ENCODE measurements at regions not wholly inside any gene's neighbourhood (a gene's known extent, or its start where the extent isn't known, plus 50 kb on each side); places are given as distances from the start of the nearest gene placed in this dataset.
A peak's percentile ranks its signal among the peaks of the same experiment; 100 is the strongest.

DNA sequence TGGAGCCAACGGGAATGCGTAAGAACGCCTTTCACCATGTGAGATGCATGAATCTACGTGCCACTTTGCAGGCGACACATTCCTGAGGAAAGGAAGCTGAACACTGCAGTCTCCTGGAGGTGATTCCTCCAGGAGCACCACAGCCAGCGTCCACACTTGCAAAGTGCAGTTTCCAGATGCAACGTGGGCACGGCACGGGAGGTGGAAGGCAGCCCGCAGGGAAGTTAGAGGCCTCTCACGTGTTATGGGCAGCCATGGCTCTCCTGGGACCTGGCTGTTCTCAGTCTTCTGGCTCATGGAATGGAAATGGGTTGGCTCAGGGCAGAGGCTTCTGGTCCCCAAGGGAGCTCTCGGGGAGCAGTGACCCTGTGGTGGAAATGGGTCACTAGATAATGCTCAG is 381.0 kb upstream of the IRX4 start:
- DNase-seq (ENCODE audit: low spot score) = peak; percentile 54
- no peak overlapping the region for H3K4me3 ChIP-seq
- no peak overlapping the region for H3K27ac ChIP-seq
- TF ChIP-seq, protein P1, sequence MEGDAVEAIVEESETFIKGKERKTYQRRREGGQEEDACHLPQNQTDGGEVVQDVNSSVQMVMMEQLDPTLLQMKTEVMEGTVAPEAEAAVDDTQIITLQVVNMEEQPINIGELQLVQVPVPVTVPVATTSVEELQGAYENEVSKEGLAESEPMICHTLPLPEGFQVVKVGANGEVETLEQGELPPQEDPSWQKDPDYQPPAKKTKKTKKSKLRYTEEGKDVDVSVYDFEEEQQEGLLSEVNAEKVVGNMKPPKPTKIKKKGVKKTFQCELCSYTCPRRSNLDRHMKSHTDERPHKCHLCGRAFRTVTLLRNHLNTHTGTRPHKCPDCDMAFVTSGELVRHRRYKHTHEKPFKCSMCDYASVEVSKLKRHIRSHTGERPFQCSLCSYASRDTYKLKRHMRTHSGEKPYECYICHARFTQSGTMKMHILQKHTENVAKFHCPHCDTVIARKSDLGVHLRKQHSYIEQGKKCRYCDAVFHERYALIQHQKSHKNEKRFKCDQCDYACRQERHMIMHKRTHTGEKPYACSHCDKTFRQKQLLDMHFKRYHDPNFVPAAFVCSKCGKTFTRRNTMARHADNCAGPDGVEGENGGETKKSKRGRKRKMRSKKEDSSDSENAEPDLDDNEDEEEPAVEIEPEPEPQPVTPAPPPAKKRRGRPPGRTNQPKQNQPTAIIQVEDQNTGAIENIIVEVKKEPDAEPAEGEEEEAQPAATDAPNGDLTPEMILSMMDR (IDR thresholded peaks at IDR 0.05) = no peak

DNA sequence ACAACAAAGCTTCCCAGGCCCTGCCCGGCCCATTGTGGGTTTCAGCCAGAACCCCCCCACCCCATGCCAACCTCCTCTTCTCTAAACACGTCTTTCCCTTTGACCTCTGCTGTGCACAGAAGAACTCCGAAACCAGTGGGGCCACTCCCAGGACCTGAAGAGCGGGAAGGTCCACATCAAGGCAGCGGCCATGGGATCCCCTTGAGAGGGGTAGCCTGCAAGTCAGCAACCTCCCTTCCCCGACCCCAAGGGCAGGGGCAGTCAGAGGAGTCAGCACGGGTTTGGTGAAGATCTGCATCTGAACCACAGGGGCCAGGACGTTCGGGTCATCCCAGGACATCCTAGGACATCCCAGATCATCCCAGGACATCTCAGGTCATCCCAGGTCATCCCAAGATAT is 379.9 kb upstream of the IRX4 start:
- Histone ChIP-seq H3K27ac (no peak overlapping the region), H3K4me3 (no peak overlapping the region)
- peak; percentile 46 for DNase-seq (ENCODE audit: low spot score)
- TF ChIP-seq, protein P1 (IDR thresholded peaks at IDR 0.05) = no peak

DNA sequence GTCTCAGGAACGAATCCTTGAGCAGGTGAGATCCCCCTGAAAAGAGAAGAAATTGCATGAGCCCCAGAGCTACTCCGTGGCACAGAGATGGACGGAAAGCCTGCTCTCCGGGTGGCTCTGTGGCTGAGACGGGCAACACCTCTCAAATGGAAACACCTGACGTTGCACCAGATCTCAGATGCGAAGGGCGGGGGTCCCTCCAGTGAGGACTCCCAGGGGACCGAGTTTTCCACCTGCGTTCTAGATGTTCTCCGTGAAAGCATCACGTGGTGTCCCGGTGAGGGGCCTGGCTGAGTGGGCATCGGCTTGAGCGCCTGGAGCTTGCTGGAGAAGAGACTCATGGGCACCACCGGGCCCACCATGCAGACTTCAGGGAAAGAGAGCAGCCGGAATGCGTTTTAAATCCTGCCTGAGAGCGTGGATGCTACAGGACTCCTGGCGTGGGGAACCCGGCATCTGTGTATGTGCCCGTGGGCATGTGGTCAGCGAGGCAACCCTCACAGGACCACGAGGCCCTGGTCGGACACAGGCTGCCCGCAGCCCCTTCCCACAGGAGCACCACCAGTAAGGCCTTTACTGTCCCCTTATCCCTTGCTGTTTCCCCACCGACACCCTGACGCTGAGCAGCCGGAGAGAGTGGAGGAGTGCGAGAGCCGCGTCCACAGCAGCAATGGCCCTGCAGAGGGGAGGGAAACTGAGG is 378.4 kb upstream of the IRX4 start:
- H3K4me3 ChIP-seq = no peak overlapping the region
- H3K27ac ChIP-seq = no peak overlapping the region
- TF ChIP-seq, protein P1 (IDR thresholded peaks at IDR 0.05) = no peak
- peak; percentile 24 for DNase-seq (ENCODE audit: low spot score)

DNA sequence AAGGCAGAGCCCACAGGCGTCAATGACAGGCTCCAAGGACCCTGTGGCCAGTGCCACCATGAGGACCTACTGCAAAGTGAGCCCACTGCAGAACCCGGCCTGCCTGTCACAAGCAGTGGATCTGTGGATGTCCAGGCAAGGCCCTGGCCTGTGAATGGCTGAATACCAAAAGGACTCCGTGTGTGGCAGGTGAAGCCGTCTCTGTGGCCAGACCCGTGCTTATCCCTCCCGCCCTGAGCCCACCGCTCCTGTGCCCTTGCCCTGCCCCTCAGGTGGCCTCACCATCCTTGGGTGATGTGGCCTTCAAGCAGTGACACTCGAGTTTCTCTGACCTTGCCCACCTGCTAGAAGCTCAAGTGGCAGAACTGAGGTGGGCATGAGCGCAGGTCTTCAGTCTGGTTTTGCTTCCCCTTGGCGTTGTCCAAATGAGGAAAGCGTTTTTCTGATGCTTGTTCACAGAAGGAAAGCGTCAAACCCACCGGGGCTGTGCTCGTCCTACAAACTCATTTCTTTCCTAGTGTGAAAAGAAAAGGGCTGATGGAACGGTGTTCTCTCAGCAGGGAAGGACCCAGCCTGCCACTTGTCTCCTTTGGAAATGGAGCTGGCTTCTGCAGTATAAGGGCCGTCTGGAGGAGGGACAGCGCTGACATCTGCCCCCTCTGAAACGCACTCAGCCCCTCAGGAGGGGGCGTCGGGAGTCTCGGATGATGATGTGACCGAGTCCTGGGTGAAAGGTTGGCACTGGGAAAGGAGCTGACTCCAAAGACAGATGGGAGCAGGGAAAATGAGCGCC is 377.7 kb upstream of the IRX4 start:
- TF ChIP-seq, protein P1 (IDR thresholded peaks at IDR 0.05) = no peak

DNA sequence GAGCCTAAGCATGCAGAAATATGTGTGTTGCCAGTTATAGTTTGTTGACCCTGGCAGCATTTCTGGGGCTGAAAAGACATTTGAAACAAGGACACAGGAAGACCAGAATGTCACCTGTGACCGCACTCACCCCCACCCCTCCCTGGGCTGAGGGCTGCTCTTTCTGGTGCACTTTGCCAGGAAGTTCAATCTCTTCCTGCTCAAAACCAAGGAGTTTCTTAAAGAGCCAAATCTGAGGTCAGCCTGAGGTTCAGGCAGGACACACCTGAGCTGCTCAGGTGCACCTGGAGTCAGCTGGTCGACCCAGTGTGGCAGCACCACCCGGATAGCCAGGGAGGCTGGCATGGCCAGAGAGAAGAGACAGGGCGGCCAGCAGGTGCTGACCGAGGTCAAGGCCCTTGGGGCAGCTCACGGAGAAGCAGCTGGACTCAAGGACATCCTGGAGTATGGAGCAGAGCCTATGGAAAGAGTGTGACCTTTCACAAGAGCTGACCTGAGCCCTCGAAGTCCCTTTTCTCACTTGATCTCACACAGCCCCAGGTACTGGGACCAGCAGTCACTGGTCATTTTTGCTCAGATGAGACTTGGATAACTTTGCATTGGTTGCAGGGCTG is 376.9 kb upstream of the IRX4 start:
- no peak overlapping the region for H3K4me3 ChIP-seq
- DNase-seq (ENCODE audit: low spot score) = no peak
- H3K27ac ChIP-seq = no peak overlapping the region
- TF ChIP-seq, protein P1 (IDR thresholded peaks at IDR 0.05) = no peak

More for the DNA sequence above, 377.7 kb upstream of the IRX4 start:
- H3K4me3 ChIP-seq = no peak overlapping the region
- H3K27ac ChIP-seq = no peak overlapping the region
- peak; percentile 45 for DNase-seq (ENCODE audit: low spot score)

DNA sequence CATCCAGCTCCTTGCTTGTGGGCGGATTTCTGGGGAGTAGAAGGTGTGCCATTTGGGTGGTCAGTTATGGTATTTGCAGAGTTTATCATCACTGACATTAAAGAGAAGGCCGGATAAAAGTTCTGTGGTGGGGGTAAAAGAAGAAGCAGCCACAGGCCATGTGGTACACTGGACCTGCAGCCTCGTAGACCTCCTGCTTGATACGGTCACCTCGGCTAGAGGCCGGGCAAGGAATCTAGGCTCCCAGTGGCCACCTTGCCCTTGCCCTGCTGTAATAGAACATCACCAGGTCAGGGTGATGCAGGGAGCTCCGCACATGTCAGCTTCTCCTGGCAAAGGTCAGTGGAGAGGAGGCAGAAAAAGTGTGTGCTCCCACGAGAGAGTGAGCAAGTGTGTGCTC is 376.1 kb upstream of the IRX4 start:
- Histone ChIP-seq H3K27ac (no peak overlapping the region), H3K4me3 (no peak overlapping the region)
- TF ChIP-seq, protein P1 (IDR thresholded peaks at IDR 0.05) = no peak
- no peak for DNase-seq (ENCODE audit: low spot score)
